SK-N-SH (cell line): ENCODE measurements at regions not wholly inside any gene's neighbourhood (a gene's known extent, or its start where the extent isn't known, plus 50 kb on each side); places are given as distances from the start of the nearest gene placed in this dataset.

Experiments used
- CTCF ChIA-PET: fragments of 300-600, 350-600 bp; formaldehyde crosslinking; extraction: SDS; loops from one replicate; lab custom pipeline; 2021; lab: Yijun Ruan, JAX
- POLR2A ChIA-PET: fragments of 350-600 bp; sonication (Branson Sonifier 250); formaldehyde crosslinking; extraction: SDS; loops from one replicate; lab custom pipeline; 2020; ENCODE audit warnings: antibody characterized with exemption, inconsistent platforms; lab: Yijun Ruan, JAX
- DNase-seq: peaks from one replicate; pipeline ENCODE4 v3.0.0; 2012
- H2AFZ ChIP-seq: fragments of 200-600 bp; sonication (generic); 2 replicates; pipeline ENCODE4 v1.8.1; 2016; ENCODE audit warnings: antibody characterized with exemption, mild to moderate bottlenecking, low read depth
- H3F3A ChIP-seq: fragments of 200-600 bp; sonication (generic); replicated peaks from 2 replicates; pipeline ENCODE3; 2016; ENCODE audit warnings: antibody characterized with exemption, mild to moderate bottlenecking; ENCODE audit not compliant: insufficient read depth
- H3K27ac ChIP-seq, 2 experiments: fragments of 200-500 bp in 1 of 2; fragments of 200-600 bp in 1 of 2; sonication (Bioruptor generic) in 1 of 2; sonication (generic), shearing (Covaris generic) in 1 of 2; 2 replicates each; pipeline versions ENCODE4 v1.5.1 to v1.6.1; 2014 to 2016; ENCODE audit warnings: low read depth in 2 of 2, inconsistent platforms in 1 of 2, low read length in 1 of 2, mild to moderate bottlenecking in 1 of 2, mixed read lengths in 1 of 2
- H3K27me3 ChIP-seq: fragments of 200-600 bp; sonication (generic), shearing (Covaris generic); 2 replicates; pipeline ENCODE4 v1.6.1; 2016; ENCODE audit warnings: mixed run types; ENCODE audit not compliant: insufficient read depth
- H3K36me3 ChIP-seq, 2 experiments: fragments of 200-500 bp in 1 of 2; fragments of 200-600 bp in 1 of 2; sonication (Bioruptor generic) in 1 of 2; sonication (generic) in 1 of 2; replicated peaks in 1 of 2; 2 replicates each; pipeline versions ENCODE3 to v1.5.1; 2014 to 2016; ENCODE audit warnings: low read length in 1 of 2, mild to moderate bottlenecking in 1 of 2; ENCODE audit not compliant: insufficient read depth in 2 of 2, control insufficient read depth in 1 of 2
- H3K4me1 ChIP-seq, 2 experiments: fragments of 200-500 bp in 1 of 2; fragments of 200-600 bp in 1 of 2; sonication (Bioruptor generic) in 1 of 2; sonication (generic), shearing (Covaris generic) in 1 of 2; 2 replicates each; pipeline versions ENCODE4 v1.5.1 to v1.6.1; 2014 to 2016; ENCODE audit warnings: low read depth in 1 of 2, low read length in 1 of 2, mixed run types in 1 of 2; ENCODE audit not compliant: insufficient read depth in 2 of 2, control insufficient read depth in 1 of 2
- H3K4me2 ChIP-seq: fragments of 200-600 bp; sonication (generic), shearing (Covaris generic); 2 replicates; pipeline ENCODE4 v1.6.1; 2017; ENCODE audit warnings: mixed run types
- H3K4me3 ChIP-seq, 2 experiments: fragments of 200-500 bp in 1 of 2; fragments of 200-600 bp in 1 of 2; sonication (Bioruptor generic) in 1 of 2; sonication (generic), shearing (Covaris generic) in 1 of 2; 2 replicates each; pipeline versions ENCODE4 v1.5.1 to v1.8.1; 2014 to 2016; ENCODE audit warnings: low read depth in 2 of 2, inconsistent platforms in 1 of 2, low read length in 1 of 2, mild to moderate bottlenecking in 1 of 2, mixed read lengths in 1 of 2, moderate library complexity in 1 of 2
- H3K79me2 ChIP-seq: fragments of 200-600 bp; sonication (generic); 2 replicates; pipeline ENCODE4 v1.8.1; 2017; ENCODE audit warnings: mild to moderate bottlenecking; ENCODE audit not compliant: insufficient read depth
- H3K9ac ChIP-seq: fragments of 200-600 bp; sonication (generic); 2 replicates; pipeline ENCODE4 v1.6.1; 2017; ENCODE audit warnings: mixed run types
- H3K9me2 ChIP-seq: fragments of 200-600 bp; sonication (generic); 2 replicates; pipeline ENCODE4 v1.6.1; 2017; ENCODE audit warnings: mixed run types
- H3K9me3 ChIP-seq: fragments of 200-600 bp; sonication (generic); 2 replicates; pipeline ENCODE4 v1.6.1; 2017; ENCODE audit warnings: mixed run types, mild to moderate bottlenecking, moderate library complexity
- H4K20me1 ChIP-seq: fragments of 200-600 bp; sonication (generic); 2 replicates; pipeline ENCODE4 v1.6.1; 2017; ENCODE audit warnings: mild to moderate bottlenecking, mixed run types; ENCODE audit not compliant: insufficient read depth
- EZH2phosphoT487 ChIP-seq: fragments of 200-600 bp; sonication (generic); IDR thresholded peaks from 2 replicates; pipeline ENCODE4 v1.6.1; 2017; ENCODE audit warnings: low read depth, mixed run types, mild to moderate bottlenecking, antibody characterized with exemption, moderate library complexity, borderline replicate concordance
- FOSL2 ChIP-seq: IDR thresholded peaks from 2 replicates; pipeline ENCODE4 v1.4.0; 2012; ENCODE audit warnings: low read depth, mild to moderate bottlenecking, moderate library complexity, borderline replicate concordance
- GATA2 ChIP-seq: sonication (generic); formaldehyde crosslinking; IDR thresholded peaks from 2 replicates; pipeline ENCODE4 v1.5.0; 2020; ENCODE audit warnings: mild to moderate bottlenecking, missing genetic modification reagents
- IRF3 ChIP-seq: fragments of 150-350 bp; IDR thresholded peaks from 2 replicates; pipeline ENCODE4 v1.6.1; 2016; ENCODE audit warnings: mild to moderate bottlenecking, low read depth, low read length
- MEF2A ChIP-seq: IDR thresholded peaks from 2 replicates; pipeline ENCODE4 v1.4.0; 2012; ENCODE audit warnings: low read depth, borderline replicate concordance
- MXI1 ChIP-seq: IDR thresholded peaks from 2 replicates; pipeline ENCODE4 v1.6.1; 2012; ENCODE audit warnings: mild to moderate bottlenecking, low read depth, low read length, improper control_type of control experiment
- NRF1 ChIP-seq: IDR thresholded peaks from 2 replicates; pipeline ENCODE4 v1.6.1; 2012; ENCODE audit warnings: low read depth, mild to moderate bottlenecking, low read length
- PBX3 ChIP-seq: IDR thresholded peaks from 2 replicates; pipeline ENCODE4; 2012
- RFX5 ChIP-seq: IDR thresholded peaks from 2 replicates; pipeline ENCODE4 v1.6.1; 2012; ENCODE audit warnings: mild to moderate bottlenecking, improper control_type of control experiment, low read length
- TAF1 ChIP-seq: IDR thresholded peaks from 2 replicates; pipeline ENCODE4 v1.6.1; 2012; ENCODE audit warnings: low read depth, mild to moderate bottlenecking, low read length, moderate library complexity, borderline replicate concordance
- YY1 ChIP-seq: IDR thresholded peaks from 2 replicates; pipeline ENCODE4 v1.4.0; 2012; ENCODE audit warnings: low read depth, mild to moderate bottlenecking
- TF ChIP-seq, protein P1 (sequence below): IDR thresholded peaks from 2 replicates; pipeline ENCODE4 v1.4.0; 2012; ENCODE audit warnings: low read depth, borderline replicate concordance
- TF ChIP-seq, protein P2 (sequence below): fragments of 200-600 bp; sonication (generic); IDR thresholded peaks from 2 replicates; pipeline ENCODE4 v1.6.1; 2017; ENCODE audit warnings: antibody characterized with exemption, mild to moderate bottlenecking, moderate library complexity
- TF ChIP-seq, protein P3 (sequence below): fragments of 150-350 bp; IDR thresholded peaks from 2 replicates; pipeline ENCODE4 v1.6.1; 2017; ENCODE audit warnings: antibody characterized with exemption, low read length, low read depth, borderline replicate concordance

GRCh38 chrX:11050013-11050412, 61.1 kb upstream of the HCCS start (continued):
- TF ChIP-seq NRF1 (no peak), RFX5 (no peak), MXI1 (no peak)

DNA sequence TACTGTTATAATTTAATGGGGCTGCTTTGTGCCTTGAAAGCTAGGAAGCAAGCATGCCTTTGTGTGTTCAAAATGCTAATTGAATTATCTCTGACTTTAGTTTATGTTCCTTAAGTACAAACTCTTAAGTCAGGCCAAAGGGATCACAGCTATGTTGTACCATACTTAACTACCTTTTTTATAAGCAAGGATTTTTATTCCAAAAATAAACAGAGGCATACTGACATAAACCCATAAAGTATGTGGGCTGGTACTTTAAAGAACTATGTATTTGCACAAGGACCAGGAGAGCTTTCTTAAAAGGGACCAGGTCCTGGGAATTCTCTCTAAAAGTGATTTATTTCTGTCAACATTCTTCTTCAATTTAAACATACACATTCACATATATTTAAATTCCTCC, 57.8 kb upstream of the HCCS start:
- ChIA-PET POLR2A (no interaction called here), CTCF (interaction anchor here (1.2 kb wide), 1 partner anchor 12 kb away, joined by 3 read pairs; no protein-coding TSS in a partner anchor)
- no peaks in the 10 kb centered on the region for H4K20me1 ChIP-seq
- no peak overlapping the region for H3K4me2 ChIP-seq
- no peak overlapping the region for H3K27ac ChIP-seq
- H3F3A ChIP-seq = no peaks in the 10 kb centered on the region
- H3K36me3 ChIP-seq = no peaks in the 10 kb centered on the region
- H3K4me3 ChIP-seq = no peak overlapping the region
- no peaks in the 10 kb centered on the region for H3K4me1 ChIP-seq
- H2AFZ ChIP-seq = no peak overlapping the region
- no peak for TF ChIP-seq FOSL2
- TF ChIP-seq EZH2phosphoT487 = no peak
- TF ChIP-seq TAF1 = no peak
- TF ChIP-seq GATA2 = no peak
- TF ChIP-seq, protein P1, sequence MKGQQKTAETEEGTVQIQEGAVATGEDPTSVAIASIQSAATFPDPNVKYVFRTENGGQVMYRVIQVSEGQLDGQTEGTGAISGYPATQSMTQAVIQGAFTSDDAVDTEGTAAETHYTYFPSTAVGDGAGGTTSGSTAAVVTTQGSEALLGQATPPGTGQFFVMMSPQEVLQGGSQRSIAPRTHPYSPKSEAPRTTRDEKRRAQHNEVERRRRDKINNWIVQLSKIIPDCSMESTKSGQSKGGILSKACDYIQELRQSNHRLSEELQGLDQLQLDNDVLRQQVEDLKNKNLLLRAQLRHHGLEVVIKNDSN = no peak
- TF ChIP-seq, protein P2, sequence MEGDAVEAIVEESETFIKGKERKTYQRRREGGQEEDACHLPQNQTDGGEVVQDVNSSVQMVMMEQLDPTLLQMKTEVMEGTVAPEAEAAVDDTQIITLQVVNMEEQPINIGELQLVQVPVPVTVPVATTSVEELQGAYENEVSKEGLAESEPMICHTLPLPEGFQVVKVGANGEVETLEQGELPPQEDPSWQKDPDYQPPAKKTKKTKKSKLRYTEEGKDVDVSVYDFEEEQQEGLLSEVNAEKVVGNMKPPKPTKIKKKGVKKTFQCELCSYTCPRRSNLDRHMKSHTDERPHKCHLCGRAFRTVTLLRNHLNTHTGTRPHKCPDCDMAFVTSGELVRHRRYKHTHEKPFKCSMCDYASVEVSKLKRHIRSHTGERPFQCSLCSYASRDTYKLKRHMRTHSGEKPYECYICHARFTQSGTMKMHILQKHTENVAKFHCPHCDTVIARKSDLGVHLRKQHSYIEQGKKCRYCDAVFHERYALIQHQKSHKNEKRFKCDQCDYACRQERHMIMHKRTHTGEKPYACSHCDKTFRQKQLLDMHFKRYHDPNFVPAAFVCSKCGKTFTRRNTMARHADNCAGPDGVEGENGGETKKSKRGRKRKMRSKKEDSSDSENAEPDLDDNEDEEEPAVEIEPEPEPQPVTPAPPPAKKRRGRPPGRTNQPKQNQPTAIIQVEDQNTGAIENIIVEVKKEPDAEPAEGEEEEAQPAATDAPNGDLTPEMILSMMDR = no peak
- no peak for TF ChIP-seq YY1
- TF ChIP-seq, protein P3, sequence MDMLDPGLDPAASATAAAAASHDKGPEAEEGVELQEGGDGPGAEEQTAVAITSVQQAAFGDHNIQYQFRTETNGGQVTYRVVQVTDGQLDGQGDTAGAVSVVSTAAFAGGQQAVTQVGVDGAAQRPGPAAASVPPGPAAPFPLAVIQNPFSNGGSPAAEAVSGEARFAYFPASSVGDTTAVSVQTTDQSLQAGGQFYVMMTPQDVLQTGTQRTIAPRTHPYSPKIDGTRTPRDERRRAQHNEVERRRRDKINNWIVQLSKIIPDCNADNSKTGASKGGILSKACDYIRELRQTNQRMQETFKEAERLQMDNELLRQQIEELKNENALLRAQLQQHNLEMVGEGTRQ = no peak
- TF ChIP-seq NRF1 = no peak
- TF ChIP-seq IRF3 = no peak
- TF ChIP-seq PBX3 = no peak
- TF ChIP-seq MEF2A = no peak
- H3K9ac ChIP-seq = no peak overlapping the region
- H3K27me3 ChIP-seq = no peaks in the 10 kb centered on the region
- H3K9me2 ChIP-seq = no peaks in the 10 kb centered on the region
- H3K79me2 ChIP-seq = no peaks in the 10 kb centered on the region
- no peak for DNase-seq
- H3K9me3 ChIP-seq = no peaks in the 10 kb centered on the region
